BJ (cell line): ENCODE measurements at regions not wholly inside any gene's neighbourhood (a gene's known extent, or its start where the extent isn't known, plus 50 kb on each side); places are given as distances from the start of the nearest gene placed in this dataset.

Source experiments
- CTCF ChIA-PET: fragments of 350-600 bp; formaldehyde crosslinking; extraction: SDS; loops from one replicate; lab custom pipeline; 2021; ENCODE audit warnings: antibody characterized with exemption, inconsistent platforms; lab: Yijun Ruan, JAX
- POLR2A ChIA-PET: fragments of 300-600 bp; sonication (Branson Sonifier 250); formaldehyde crosslinking; extraction: SDS; loops from one replicate; lab custom pipeline; 2021; ENCODE audit warnings: antibody characterized with exemption; lab: Charles Lee
- DNase-seq: peaks from one replicate; pipeline ENCODE4 v3.0.0-alpha.2; 2011; ENCODE audit warnings: low read depth
- H3K27me3 ChIP-seq: 2 replicates; pipeline ENCODE4 v1.6.0; 2011; ENCODE audit warnings: low read length; ENCODE audit not compliant: control insufficient read depth, insufficient read depth
- H3K36me3 ChIP-seq: 2 replicates; pipeline ENCODE4 v1.5.1; 2011; ENCODE audit warnings: low read length; ENCODE audit not compliant: control insufficient read depth, insufficient read depth
- H3K4me3 ChIP-seq: 2 replicates; pipeline ENCODE4 v1.5.1; 2011; ENCODE audit warnings: low read depth, mild to moderate bottlenecking, control low read depth, low read length
- TF ChIP-seq, protein P1 (sequence below): IDR thresholded peaks from 2 replicates; pipeline ENCODE4 v1.5.1; 2011; ENCODE audit warnings: low read depth, mild to moderate bottlenecking, control low read depth, inconsistent platforms, low read length, moderate library complexity; ENCODE audit not compliant: insufficient read depth

DNA sequence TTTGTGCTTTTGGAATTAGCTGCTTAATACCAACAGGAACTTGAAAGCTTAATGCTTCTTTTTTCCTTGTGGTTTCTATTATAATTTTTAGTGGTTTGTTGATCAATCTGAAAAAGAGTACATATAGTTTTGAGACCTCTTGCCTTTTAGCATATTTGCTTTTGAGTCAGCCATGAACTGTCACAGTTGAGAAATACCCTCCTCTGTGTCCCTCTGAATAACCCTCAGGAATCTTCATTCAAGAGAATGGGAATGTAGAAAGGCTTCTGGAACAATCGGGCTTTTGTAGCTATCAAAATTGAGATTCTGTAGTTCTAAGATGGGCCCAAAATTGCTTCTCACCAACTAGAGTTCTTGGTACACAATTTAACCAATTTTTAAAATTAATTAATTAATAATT, 451.1 kb upstream of the TRIB2 start:
- TF ChIP-seq, protein P1, sequence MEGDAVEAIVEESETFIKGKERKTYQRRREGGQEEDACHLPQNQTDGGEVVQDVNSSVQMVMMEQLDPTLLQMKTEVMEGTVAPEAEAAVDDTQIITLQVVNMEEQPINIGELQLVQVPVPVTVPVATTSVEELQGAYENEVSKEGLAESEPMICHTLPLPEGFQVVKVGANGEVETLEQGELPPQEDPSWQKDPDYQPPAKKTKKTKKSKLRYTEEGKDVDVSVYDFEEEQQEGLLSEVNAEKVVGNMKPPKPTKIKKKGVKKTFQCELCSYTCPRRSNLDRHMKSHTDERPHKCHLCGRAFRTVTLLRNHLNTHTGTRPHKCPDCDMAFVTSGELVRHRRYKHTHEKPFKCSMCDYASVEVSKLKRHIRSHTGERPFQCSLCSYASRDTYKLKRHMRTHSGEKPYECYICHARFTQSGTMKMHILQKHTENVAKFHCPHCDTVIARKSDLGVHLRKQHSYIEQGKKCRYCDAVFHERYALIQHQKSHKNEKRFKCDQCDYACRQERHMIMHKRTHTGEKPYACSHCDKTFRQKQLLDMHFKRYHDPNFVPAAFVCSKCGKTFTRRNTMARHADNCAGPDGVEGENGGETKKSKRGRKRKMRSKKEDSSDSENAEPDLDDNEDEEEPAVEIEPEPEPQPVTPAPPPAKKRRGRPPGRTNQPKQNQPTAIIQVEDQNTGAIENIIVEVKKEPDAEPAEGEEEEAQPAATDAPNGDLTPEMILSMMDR, result no peak
- ChIA-PET POLR2A (no interaction called here), CTCF (no interaction called here)
- H3K27me3 ChIP-seq, result no peaks in the 10 kb centered on the region
- no peak overlapping the region for H3K4me3 ChIP-seq
- no peaks in the 10 kb centered on the region for H3K36me3 ChIP-seq
- no peak for DNase-seq

DNA sequence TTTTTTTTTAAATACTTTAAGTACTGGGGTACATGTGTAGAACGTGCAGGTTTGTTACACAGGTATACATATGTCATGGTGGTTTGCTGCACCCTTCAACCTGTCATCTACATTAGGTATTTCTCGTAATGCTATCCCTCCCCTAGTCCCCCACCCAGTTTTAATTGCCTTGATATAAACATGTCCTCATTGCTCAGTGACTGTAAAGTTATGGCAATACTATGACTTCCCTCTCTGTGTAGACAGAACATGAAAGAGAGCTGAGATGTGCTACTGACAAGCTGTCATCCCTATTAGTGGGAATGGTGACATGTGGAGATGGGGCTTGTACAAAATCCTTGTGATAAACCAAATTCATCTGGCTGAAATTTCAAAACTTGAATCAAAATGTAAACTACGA, 449.7 kb upstream of the TRIB2 start:
- TF ChIP-seq, protein P1, result no peak
- Histone ChIP-seq H3K36me3 (no peaks in the 10 kb centered on the region), H3K4me3 (no peak overlapping the region), H3K27me3 (no peaks in the 10 kb centered on the region)
- ChIA-PET POLR2A (no interaction called here), CTCF (no interaction called here)
- DNase-seq, result no peak

DNA sequence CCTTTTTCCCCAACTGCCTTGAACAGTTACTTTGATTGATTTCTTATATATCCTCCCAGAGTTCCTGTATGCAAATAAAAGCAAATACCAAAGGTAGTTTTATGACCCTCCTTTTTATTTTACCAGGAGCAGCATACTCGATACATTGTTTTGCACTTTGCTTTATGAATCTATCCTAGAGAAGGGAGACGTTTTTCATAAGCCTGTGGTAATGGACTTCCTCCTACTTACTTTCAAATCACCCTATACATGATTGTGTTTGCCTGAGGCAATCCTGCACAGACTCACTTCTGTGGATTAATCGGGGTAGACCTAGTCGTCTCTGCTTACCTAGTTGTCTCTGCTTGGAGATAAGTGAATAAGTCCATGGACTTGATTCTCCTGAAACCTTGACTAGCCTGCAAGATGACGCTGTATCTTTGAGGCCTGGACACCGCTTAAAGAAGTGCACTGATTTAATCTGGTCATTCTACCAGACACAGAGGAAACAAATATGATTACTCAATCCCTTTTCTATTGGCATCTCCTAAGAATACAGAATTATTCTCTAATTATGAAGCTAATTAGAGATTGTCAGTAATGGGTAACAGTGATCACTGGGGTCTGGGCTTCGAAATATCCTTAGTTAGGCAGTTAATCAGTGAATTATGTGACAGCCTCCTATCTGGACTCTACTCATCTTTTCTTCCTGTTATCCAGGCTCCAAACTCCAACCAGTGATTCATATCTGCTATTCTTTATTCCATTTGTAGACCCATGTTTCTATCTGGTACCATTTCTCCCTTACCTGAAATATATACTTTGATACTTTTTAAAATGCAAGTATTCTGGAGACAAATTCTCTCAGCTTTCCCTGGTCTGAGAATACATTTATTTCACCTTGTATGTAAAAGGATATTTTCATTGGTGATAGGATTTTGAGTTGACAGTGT, 447.4 kb upstream of the TRIB2 start:
- H3K36me3 ChIP-seq, result no peaks in the 10 kb centered on the region
- ChIA-PET CTCF (no interaction called here), POLR2A (no interaction called here)
- no peak overlapping the region for H3K4me3 ChIP-seq
- H3K27me3 ChIP-seq, result no peaks in the 10 kb centered on the region
- DNase-seq, result no peak
- TF ChIP-seq, protein P1, result no peak

DNA sequence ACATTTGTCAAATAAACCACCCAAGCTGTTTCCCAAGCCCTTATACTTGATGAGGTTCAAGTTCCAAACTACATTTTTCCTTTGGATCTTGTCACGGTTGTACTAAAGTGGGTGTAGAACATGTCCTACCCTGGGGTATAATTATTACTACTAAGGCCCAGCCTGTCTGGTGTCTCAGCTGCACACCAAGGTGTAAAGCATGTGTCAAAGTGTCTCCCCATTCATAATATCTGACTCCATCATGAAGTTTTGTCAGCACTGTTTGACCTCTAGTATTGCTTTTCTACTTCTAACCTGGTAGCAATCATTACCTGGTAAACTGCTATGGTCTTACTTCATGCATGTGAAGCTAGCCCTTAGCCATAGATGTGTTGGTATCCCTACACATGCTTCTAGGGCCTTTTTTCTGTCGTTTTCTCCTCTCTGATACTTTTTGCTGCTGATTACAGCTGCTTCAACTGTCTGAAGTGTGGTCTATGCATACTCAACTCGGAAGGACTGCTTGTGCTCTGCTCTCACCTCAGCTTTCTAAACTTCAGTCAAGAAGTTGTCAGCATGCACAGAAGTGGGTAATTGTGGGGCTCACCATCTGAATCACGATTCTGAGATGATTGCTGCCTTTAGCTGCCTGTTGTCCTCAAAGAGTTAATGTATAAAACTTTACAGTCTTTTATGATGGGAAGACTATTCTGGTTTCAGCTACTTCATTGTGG, 445.7 kb upstream of the TRIB2 start:
- ChIA-PET CTCF (interaction anchor here (0.6 to 1.8 kb wide), 3 partner anchors 8 to 19 kb away, joined by 3 to 5 read pairs (median 3); no protein-coding TSS in a partner anchor), POLR2A (no interaction called here)
- TF ChIP-seq, protein P1, result no peak
- Histone ChIP-seq H3K4me3 (no peak overlapping the region), H3K27me3 (no peaks in the 10 kb centered on the region), H3K36me3 (no peaks in the 10 kb centered on the region)
- no peak for DNase-seq

DNA sequence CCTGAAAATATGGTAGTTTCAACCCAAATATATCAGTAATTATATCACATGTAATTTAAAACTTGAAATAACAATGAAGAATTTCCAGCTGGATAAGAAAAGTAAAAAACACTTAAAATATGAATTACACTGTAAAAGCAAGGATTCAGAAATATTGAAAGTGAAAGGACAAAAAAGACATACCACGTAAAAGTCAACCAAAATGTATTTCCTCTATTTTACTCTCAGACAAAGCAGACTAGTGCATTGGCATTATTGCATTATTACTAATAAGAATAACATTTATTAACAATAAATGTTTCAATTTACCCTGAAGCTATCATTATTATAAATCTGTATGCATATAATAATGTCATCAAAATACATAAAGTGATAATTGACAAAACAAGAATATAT, 445.1 kb upstream of the TRIB2 start:
- no peak for DNase-seq
- Histone ChIP-seq H3K27me3 (no peaks in the 10 kb centered on the region), H3K36me3 (no peaks in the 10 kb centered on the region), H3K4me3 (no peak overlapping the region)
- CTCF ChIA-PET, result interaction anchor here (0.6 to 1.8 kb wide), 4 partner anchors 9 to 20 kb away, joined by 3 to 5 read pairs (median 4); no protein-coding TSS in a partner anchor
- TF ChIP-seq, protein P1, result no peak
- POLR2A ChIA-PET, result no interaction called here
